Keratinocyte (primary cell): ENCODE measurements at regions not wholly inside any gene's neighbourhood (a gene's known extent, or its start where the extent isn't known, plus 50 kb on each side); places are given as distances from the start of the nearest gene placed in this dataset.

Experiments
- DNase-seq: peaks from one replicate; pipeline ENCODE4 v3.0.0-alpha.2; 2011; ENCODE audit warnings: low read depth, missing footprints, low spot score
- FAIRE-seq: peaks from 2 replicates; lab custom pipeline; 2011; peaks lifted over from hg19 to GRCh38; lab: Jason Lieb, UNC
- H2AFZ ChIP-seq: 2 replicates; pipeline ENCODE4 v1.6.0; 2012; ENCODE audit warnings: low read length, control low read depth, inconsistent platforms; ENCODE audit not compliant: control insufficient read depth
- H3K27ac ChIP-seq: 2 replicates; pipeline ENCODE4 v1.5.1; 2011; ENCODE audit warnings: low read length; ENCODE audit not compliant: control insufficient read depth, insufficient read depth
- H3K27me3 ChIP-seq: 3 replicates; pipeline ENCODE4 v1.6.0; 2011; ENCODE audit warnings: low read length; ENCODE audit not compliant: control insufficient read depth, insufficient read depth; ENCODE audit errors: extremely low read depth
- H3K36me3 ChIP-seq, 2 experiments: 2 replicates in 1 of 2; 3 replicates in 1 of 2; pipeline ENCODE4 v1.5.1; 2011; ENCODE audit warnings: low read length in 2 of 2, mild to moderate bottlenecking in 1 of 2; ENCODE audit not compliant: control insufficient read depth in 2 of 2, insufficient read depth in 2 of 2; ENCODE audit errors: extremely low read depth in 1 of 2
- H3K4me1 ChIP-seq: 3 replicates; pipeline ENCODE4 v1.5.1; 2011; ENCODE audit warnings: low read length; ENCODE audit not compliant: control insufficient read depth, insufficient read depth; ENCODE audit errors: extremely low read depth
- H3K4me2 ChIP-seq: 3 replicates; pipeline ENCODE4 v1.6.0; 2011; ENCODE audit warnings: low read depth, low read length; ENCODE audit not compliant: control insufficient read depth, insufficient read depth; ENCODE audit errors: extremely low read depth
- H3K4me3 ChIP-seq, 3 experiments: fragments of 200-600 bp in 1 of 3; sonication (generic) in 1 of 3; 2 replicates in 2 of 3; 3 replicates in 1 of 3; pipeline ENCODE4 v1.5.1; 2011 to 2016; ENCODE audit warnings: low read length in 3 of 3, mild to moderate bottlenecking in 3 of 3, control low read depth in 2 of 3, inconsistent platforms in 1 of 3, low read depth in 1 of 3, mixed read lengths in 1 of 3, mixed run types in 1 of 3, moderate library complexity in 1 of 3; ENCODE audit not compliant: control insufficient read depth in 2 of 3, insufficient read depth in 2 of 3; ENCODE audit errors: extremely low read depth in 1 of 3
- H3K79me2 ChIP-seq: 2 replicates; pipeline ENCODE4 v1.6.0; 2012; ENCODE audit warnings: low read length; ENCODE audit not compliant: control insufficient read depth, insufficient read depth
- H3K9ac ChIP-seq: 3 replicates; pipeline ENCODE4 v1.6.0; 2011; ENCODE audit warnings: low read length; ENCODE audit not compliant: control insufficient read depth, insufficient read depth; ENCODE audit errors: extremely low read depth
- H3K9me1 ChIP-seq: 3 replicates; pipeline ENCODE4 v1.6.0; 2011; ENCODE audit warnings: low read length; ENCODE audit not compliant: control insufficient read depth, insufficient read depth; ENCODE audit errors: extremely low read depth
- H3K9me3 ChIP-seq: 2 replicates; pipeline ENCODE4 v1.5.1; 2012; ENCODE audit warnings: low read depth, low read length; ENCODE audit not compliant: control insufficient read depth
- H4K20me1 ChIP-seq: 3 replicates; pipeline ENCODE4 v1.6.0; 2011; ENCODE audit warnings: low read length; ENCODE audit not compliant: control insufficient read depth, insufficient read depth; ENCODE audit errors: extremely low read depth
- EZH2 ChIP-seq: IDR thresholded peaks from one replicate; pipeline ENCODE4 v1.6.1; 2012; ENCODE audit warnings: inconsistent platforms, mild to moderate bottlenecking, low read length, moderate library complexity
- dilution Hi-C: fragments of 300-500 bp; cut with MboI; formaldehyde crosslinking; loops from one replicate; pipeline ENCODE4 v1.7.0; 2020; ENCODE audit warnings: low sequenced_read_pairs; ENCODE audit not compliant: extremely low pct_ligation_motif_present
- TF ChIP-seq, protein P1 (sequence below), 3 experiments: IDR thresholded peaks in 1 of 3; conservative IDR thresholded peaks in 1 of 3; optimal IDR thresholded peaks in 1 of 3; 2 replicates in 2 of 3; 3 replicates in 1 of 3; pipeline versions ENCODE3 to v1.5.1; 2011; ENCODE audit warnings: low read length in 3 of 3, mild to moderate bottlenecking in 3 of 3, moderate library complexity in 2 of 3, control low read depth in 1 of 3, inconsistent platforms in 1 of 3; ENCODE audit not compliant: insufficient read depth in 2 of 3; ENCODE audit errors: extremely low read depth in 1 of 3

DNA sequence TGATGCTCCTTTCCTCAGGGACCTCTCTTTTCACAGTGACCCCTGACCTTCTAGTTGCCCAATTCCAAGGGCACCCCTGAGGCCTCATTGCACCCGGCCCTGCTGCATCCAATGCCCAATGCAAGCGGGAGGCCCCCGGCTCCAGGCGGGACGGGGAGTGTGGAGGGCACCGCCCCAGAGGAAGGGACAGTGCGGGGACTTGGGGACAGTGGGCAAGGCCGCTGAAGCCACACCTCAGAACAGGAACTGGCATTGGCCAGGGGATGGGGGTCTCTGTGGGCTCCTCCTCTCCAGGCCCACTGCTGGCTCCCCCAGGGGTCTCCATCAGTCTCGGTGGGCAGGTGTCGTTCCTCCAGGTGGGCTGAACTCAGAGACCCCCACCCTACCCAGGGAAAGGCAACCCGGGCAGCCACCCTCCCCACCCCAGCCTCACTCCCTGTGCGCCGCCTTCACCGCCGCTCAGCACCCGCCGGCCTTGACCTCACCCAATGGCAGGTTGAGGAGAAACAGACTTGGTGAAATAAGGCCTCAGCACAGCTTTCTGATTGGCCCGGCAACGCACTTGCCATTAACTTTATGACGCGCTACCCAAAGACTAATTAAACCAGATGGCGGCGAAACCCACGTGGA lies 1312.0 kb downstream of the BRD1 start:
- H3K9me1 ChIP-seq, result no peaks in the 10 kb centered on the region
- H3K9ac ChIP-seq, result no peak overlapping the region
- no peak overlapping the region for H3K4me2 ChIP-seq
- no peak overlapping the region for H3K4me3 ChIP-seq
- H4K20me1 ChIP-seq, result no peaks in the 10 kb centered on the region
- FAIRE-seq (no peak), DNase-seq (no peak)
- H3K79me2 ChIP-seq, result no peaks in the 10 kb centered on the region
- dilution Hi-C loops, result no loop called here
- H3K9me3 ChIP-seq, result peaks cover 7% of the 10 kb centered on the region
- no peaks in the 10 kb centered on the region for H3K36me3 ChIP-seq
- no peak overlapping the region for H2AFZ ChIP-seq
- no peaks in the 10 kb centered on the region for H3K4me1 ChIP-seq
- H3K27ac ChIP-seq, result no peak overlapping the region
- no peak for TF ChIP-seq EZH2
- TF ChIP-seq, protein P1, sequence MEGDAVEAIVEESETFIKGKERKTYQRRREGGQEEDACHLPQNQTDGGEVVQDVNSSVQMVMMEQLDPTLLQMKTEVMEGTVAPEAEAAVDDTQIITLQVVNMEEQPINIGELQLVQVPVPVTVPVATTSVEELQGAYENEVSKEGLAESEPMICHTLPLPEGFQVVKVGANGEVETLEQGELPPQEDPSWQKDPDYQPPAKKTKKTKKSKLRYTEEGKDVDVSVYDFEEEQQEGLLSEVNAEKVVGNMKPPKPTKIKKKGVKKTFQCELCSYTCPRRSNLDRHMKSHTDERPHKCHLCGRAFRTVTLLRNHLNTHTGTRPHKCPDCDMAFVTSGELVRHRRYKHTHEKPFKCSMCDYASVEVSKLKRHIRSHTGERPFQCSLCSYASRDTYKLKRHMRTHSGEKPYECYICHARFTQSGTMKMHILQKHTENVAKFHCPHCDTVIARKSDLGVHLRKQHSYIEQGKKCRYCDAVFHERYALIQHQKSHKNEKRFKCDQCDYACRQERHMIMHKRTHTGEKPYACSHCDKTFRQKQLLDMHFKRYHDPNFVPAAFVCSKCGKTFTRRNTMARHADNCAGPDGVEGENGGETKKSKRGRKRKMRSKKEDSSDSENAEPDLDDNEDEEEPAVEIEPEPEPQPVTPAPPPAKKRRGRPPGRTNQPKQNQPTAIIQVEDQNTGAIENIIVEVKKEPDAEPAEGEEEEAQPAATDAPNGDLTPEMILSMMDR (optimal IDR thresholded peaks at IDR 0.05 in 1 of 3, IDR thresholded peaks at IDR 0.05 in 1 of 3, conservative IDR thresholded peaks at IDR 0.05 in 1 of 3; ENCODE audit: extremely low read depth in 1 of 3, insufficient read depth in 2 of 3, low read length in 3 of 3), result no peak
- no peaks in the 10 kb centered on the region for H3K27me3 ChIP-seq

- DNase-seq (no peak), FAIRE-seq (no peak)
- no peaks in the 10 kb centered on the region for H3K27me3 ChIP-seq
- H3K4me1 ChIP-seq, result no peaks in the 10 kb centered on the region
- no peak overlapping the region for H3K27ac ChIP-seq
- H3K4me2 ChIP-seq, result no peak overlapping the region
- no peaks in the 10 kb centered on the region for H4K20me1 ChIP-seq
- peaks cover 7% of the 10 kb centered on the region for H3K9me3 ChIP-seq
- TF ChIP-seq EZH2, result no peak
- TF ChIP-seq, protein P1 (optimal IDR thresholded peaks at IDR 0.05 in 1 of 3, IDR thresholded peaks at IDR 0.05 in 1 of 3, conservative IDR thresholded peaks at IDR 0.05 in 1 of 3; ENCODE audit: extremely low read depth in 1 of 3, insufficient read depth in 2 of 3, low read length in 3 of 3), result no peak
- no peaks in the 10 kb centered on the region for H3K79me2 ChIP-seq
- no peak overlapping the region for H3K4me3 ChIP-seq
- H2AFZ ChIP-seq, result no peak overlapping the region
- no peaks in the 10 kb centered on the region for H3K36me3 ChIP-seq
- dilution Hi-C loops, result no loop called here
- no peak overlapping the region for H3K9ac ChIP-seq
- no peaks in the 10 kb centered on the region for H3K9me1 ChIP-seq
Measured at GRCh38 chr22:48513929-48514328, 1313.7 kb downstream of the BRD1 start.
